Esophagus muscularis mucosa (tissue), 4 donors: ENCODE measurements at regions not wholly inside any gene's neighbourhood (a gene's known extent, or its start where the extent isn't known, plus 50 kb on each side); places are given as distances from the start of the nearest gene placed in this dataset.

Source experiments
- CTCF ChIP-seq, 3 experiments: fragments of 200-600 bp in 2 of 3; fragments of 450-650 bp in 1 of 3; sonication (generic) in 2 of 3; IDR thresholded peaks; one replicate each; pipeline ENCODE4 v1.5.1; 2017 to 2019; ENCODE audit warnings: antibody characterized with exemption in 3 of 3, mild to moderate bottlenecking in 2 of 3, moderate library complexity in 1 of 3
- EP300 ChIP-seq: sonication (generic); formaldehyde crosslinking; IDR thresholded peaks from one replicate; pipeline ENCODE4 v1.6.1; 2017; ENCODE audit warnings: antibody characterized with exemption
- POLR2A ChIP-seq: fragments of 450-650 bp; IDR thresholded peaks from one replicate; pipeline ENCODE4 v1.6.1; 2017; ENCODE audit warnings: antibody characterized with exemption, moderate library complexity, mild to moderate bottlenecking, low read depth
- POLR2AphosphoS5 ChIP-seq, 2 donors: sonication (generic); formaldehyde crosslinking; IDR thresholded peaks; one replicate each; pipeline ENCODE4 v1.6.1; 2017; ENCODE audit warnings: antibody characterized with exemption in 2 of 2

- no peak for TF ChIP-seq CTCF (IDR thresholded peaks at IDR 0.05)
- no peak for TF ChIP-seq POLR2AphosphoS5 (IDR thresholded peaks at IDR 0.05)
- no peak for TF ChIP-seq POLR2A
- no peak for TF ChIP-seq EP300
Measured at GRCh38 chr2:217316743-217317142, 456.9 kb upstream of the TNP1 start.
